ENCODE measurements at regions not wholly inside any gene's neighbourhood (a gene's known extent, or its start where the extent isn't known, plus 50 kb on each side); places are given as distances from the start of the nearest gene placed in this dataset.
A peak's percentile ranks its signal among the peaks of the same experiment; 100 is the strongest.

DNA sequence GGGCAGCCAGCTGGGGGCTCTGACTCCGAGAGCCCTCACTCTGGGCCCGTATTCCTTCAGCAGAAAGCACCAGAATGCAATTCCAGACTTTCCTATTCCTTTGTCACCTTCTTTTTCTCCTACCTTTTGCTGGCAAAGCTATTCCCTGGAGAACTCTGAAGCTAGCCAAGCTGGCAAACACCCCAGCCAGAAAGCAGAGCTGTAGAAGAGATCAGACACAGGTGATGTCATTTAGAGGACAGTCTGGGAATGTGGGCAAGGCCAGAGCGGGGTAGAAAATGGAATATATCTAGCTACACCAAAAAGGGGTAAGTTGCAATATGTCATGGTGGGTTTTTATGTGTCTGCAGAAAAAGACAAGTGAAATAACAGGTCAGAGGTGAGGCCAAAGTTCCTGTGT, 205.1 kb downstream of the NXPE2 start:
- H2AFZ ChIP-seq (ENCODE audit: low read length), result no peak overlapping the region
- no peaks in the 10 kb centered on the region for H3K36me3 ChIP-seq (ENCODE audit: control insufficient read depth, insufficient read depth, low read length)
- H3K4me1 ChIP-seq (ENCODE audit: control insufficient read depth, extremely low read depth, insufficient read depth, low read length), result no peaks in the 10 kb centered on the region
- no peaks in the 10 kb centered on the region for H3K9me3 ChIP-seq (ENCODE audit: control insufficient read depth, insufficient read depth, low read depth, low read length)
- no peak overlapping the region for H3K4me2 ChIP-seq (ENCODE audit: extremely low read depth, insufficient read depth, low read length)
- no peak overlapping the region for H3K27ac ChIP-seq (ENCODE audit: insufficient read depth, low read length)
- H3K27me3 ChIP-seq (ENCODE audit: control insufficient read depth, insufficient read depth, low read length), result no peaks in the 10 kb centered on the region
- no peak overlapping the region for H3K4me3 ChIP-seq (replicated peaks in 1 of 4; ENCODE audit: control extremely low read depth in 1 of 4, insufficient read depth in 1 of 4, low read depth in 3 of 4, low read length in 4 of 4)
- no peaks in the 10 kb centered on the region for H3K79me2 ChIP-seq (ENCODE audit: control insufficient read depth, insufficient read depth, low read length)
- H4K20me1 ChIP-seq (ENCODE audit: control insufficient read depth, extremely low read depth, insufficient read depth, low read length), result no peaks in the 10 kb centered on the region
- DNase-seq (ENCODE audit: low read depth in 2 of 2), result peak in 1 of 2 donors; percentile 9
- no peak overlapping the region for H3K9ac ChIP-seq (ENCODE audit: insufficient read depth, low read length)
- no peak for TF ChIP-seq EZH2 (IDR thresholded peaks at IDR 0.05; ENCODE audit: low read length, missing control alignments)
- TF ChIP-seq, protein P1, sequence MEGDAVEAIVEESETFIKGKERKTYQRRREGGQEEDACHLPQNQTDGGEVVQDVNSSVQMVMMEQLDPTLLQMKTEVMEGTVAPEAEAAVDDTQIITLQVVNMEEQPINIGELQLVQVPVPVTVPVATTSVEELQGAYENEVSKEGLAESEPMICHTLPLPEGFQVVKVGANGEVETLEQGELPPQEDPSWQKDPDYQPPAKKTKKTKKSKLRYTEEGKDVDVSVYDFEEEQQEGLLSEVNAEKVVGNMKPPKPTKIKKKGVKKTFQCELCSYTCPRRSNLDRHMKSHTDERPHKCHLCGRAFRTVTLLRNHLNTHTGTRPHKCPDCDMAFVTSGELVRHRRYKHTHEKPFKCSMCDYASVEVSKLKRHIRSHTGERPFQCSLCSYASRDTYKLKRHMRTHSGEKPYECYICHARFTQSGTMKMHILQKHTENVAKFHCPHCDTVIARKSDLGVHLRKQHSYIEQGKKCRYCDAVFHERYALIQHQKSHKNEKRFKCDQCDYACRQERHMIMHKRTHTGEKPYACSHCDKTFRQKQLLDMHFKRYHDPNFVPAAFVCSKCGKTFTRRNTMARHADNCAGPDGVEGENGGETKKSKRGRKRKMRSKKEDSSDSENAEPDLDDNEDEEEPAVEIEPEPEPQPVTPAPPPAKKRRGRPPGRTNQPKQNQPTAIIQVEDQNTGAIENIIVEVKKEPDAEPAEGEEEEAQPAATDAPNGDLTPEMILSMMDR (conservative IDR thresholded peaks at IDR 0.05 in 1 of 2, IDR thresholded peaks at IDR 0.05 in 1 of 2; ENCODE audit: low read depth in 1 of 2, low read length in 2 of 2), result no peak

DNA sequence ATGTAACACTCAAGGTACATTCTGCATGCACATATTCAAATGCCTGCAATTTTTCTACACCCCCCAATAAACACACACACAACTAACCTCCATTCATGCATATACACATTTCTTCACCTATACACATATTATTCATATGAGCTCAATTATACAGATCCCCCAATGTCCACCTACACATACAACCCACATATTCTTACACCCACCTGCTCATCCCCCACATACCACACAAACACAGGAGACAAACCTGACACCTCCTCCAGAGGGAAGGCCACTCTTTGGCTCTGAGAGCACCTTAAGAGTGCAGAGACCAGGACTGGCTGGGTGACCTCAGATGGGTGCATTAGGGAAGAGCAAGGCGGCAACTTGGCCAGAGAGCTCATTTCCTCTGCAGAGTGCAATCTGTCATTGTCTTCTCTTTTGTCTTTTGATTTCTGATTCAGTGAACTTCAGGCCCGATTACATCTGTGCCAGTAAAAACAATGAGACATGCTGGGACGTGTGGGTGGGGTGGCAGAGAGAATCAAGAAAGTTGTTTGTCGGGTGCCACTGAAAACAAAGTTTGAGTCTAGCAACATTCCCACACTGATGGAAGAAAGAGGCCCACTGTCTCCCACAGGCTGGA, 208.4 kb downstream of the NXPE2 start:
- no peak for TF ChIP-seq EZH2 (IDR thresholded peaks at IDR 0.05; ENCODE audit: low read length, missing control alignments)
- TF ChIP-seq, protein P1 (conservative IDR thresholded peaks at IDR 0.05 in 1 of 2, IDR thresholded peaks at IDR 0.05 in 1 of 2; ENCODE audit: low read depth in 1 of 2, low read length in 2 of 2), result no peak
- peak in 1 of 2 donors; percentile 17 for DNase-seq (ENCODE audit: low read depth in 2 of 2)
- no peaks in the 10 kb centered on the region for H3K4me1 ChIP-seq (ENCODE audit: control insufficient read depth, extremely low read depth, insufficient read depth, low read length)
- no peaks in the 10 kb centered on the region for H3K9me3 ChIP-seq (ENCODE audit: control insufficient read depth, insufficient read depth, low read depth, low read length)
- H3K27ac ChIP-seq (ENCODE audit: insufficient read depth, low read length), result no peak overlapping the region
- no peak overlapping the region for H3K9ac ChIP-seq (ENCODE audit: insufficient read depth, low read length)
- H3K4me2 ChIP-seq (ENCODE audit: extremely low read depth, insufficient read depth, low read length), result no peak overlapping the region
- H4K20me1 ChIP-seq (ENCODE audit: control insufficient read depth, extremely low read depth, insufficient read depth, low read length), result no peaks in the 10 kb centered on the region
- no peaks in the 10 kb centered on the region for H3K27me3 ChIP-seq (ENCODE audit: control insufficient read depth, insufficient read depth, low read length)
- no peak overlapping the region for H3K4me3 ChIP-seq (replicated peaks in 1 of 4; ENCODE audit: control extremely low read depth in 1 of 4, insufficient read depth in 1 of 4, low read depth in 3 of 4, low read length in 4 of 4)
- H3K36me3 ChIP-seq (ENCODE audit: control insufficient read depth, insufficient read depth, low read length), result no peaks in the 10 kb centered on the region
- H2AFZ ChIP-seq (ENCODE audit: low read length), result no peak overlapping the region
- H3K79me2 ChIP-seq (ENCODE audit: control insufficient read depth, insufficient read depth, low read length), result no peaks in the 10 kb centered on the region

DNA sequence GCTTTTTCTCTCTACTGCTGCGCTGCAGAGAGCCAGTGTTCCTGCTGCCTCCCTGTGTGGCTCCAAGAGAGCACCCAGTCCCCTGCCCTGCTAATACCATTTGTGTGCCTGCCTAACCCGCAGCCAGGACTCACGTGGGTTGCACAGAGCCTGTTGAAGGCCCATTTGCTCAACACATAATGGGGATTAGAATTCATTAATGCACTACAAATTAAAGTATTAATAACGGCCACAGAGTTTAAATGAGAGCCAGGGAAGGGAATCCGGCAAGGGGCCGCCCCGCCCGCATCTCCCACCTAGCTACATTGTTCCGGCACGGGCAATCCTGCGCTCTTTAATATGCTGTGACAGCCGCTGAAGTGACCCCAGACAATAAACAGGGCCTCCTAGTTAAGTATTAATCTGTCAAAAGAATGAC, 211.3 kb downstream of the NXPE2 start:
- Histone ChIP-seq H3K9me3 (ENCODE audit: control insufficient read depth, insufficient read depth, low read depth, low read length) (no peaks in the 10 kb centered on the region), H3K4me3 (replicated peaks in 1 of 4; ENCODE audit: control extremely low read depth in 1 of 4, insufficient read depth in 1 of 4, low read depth in 3 of 4, low read length in 4 of 4) (no peak overlapping the region), H2AFZ (ENCODE audit: low read length) (no peak overlapping the region), H4K20me1 (ENCODE audit: control insufficient read depth, extremely low read depth, insufficient read depth, low read length) (no peaks in the 10 kb centered on the region), H3K36me3 (ENCODE audit: control insufficient read depth, insufficient read depth, low read length) (no peaks in the 10 kb centered on the region), H3K27me3 (ENCODE audit: control insufficient read depth, insufficient read depth, low read length) (no peaks in the 10 kb centered on the region), H3K4me1 (ENCODE audit: control insufficient read depth, extremely low read depth, insufficient read depth, low read length) (no peaks in the 10 kb centered on the region), H3K27ac (ENCODE audit: insufficient read depth, low read length) (no peak overlapping the region), H3K9ac (ENCODE audit: insufficient read depth, low read length) (no peak overlapping the region), H3K4me2 (ENCODE audit: extremely low read depth, insufficient read depth, low read length) (no peak overlapping the region), H3K79me2 (ENCODE audit: control insufficient read depth, insufficient read depth, low read length) (no peaks in the 10 kb centered on the region)
- DNase-seq (ENCODE audit: low read depth in 2 of 2), result no peak
- TF ChIP-seq EZH2 (IDR thresholded peaks at IDR 0.05; ENCODE audit: low read length, missing control alignments), result no peak
- TF ChIP-seq, protein P1 (conservative IDR thresholded peaks at IDR 0.05 in 1 of 2, IDR thresholded peaks at IDR 0.05 in 1 of 2; ENCODE audit: low read depth in 1 of 2, low read length in 2 of 2), result no peak
